Smooth muscle cell (in vitro differentiated cells): ENCODE measurements at regions not wholly inside any gene's neighbourhood (a gene's known extent, or its start where the extent isn't known, plus 50 kb on each side); places are given as distances from the start of the nearest gene placed in this dataset.

Experiments
- DNase-seq: peaks from one replicate; lab custom pipeline; 2025; ENCODE audit not compliant: unreplicated experiment; lab: John Stamatoyannopoulos, UW
- H2AFZ ChIP-seq: fragments of 200-600 bp; sonication (generic); 2 replicates; pipeline ENCODE4 v1.6.0; 2016; ENCODE audit warnings: antibody characterized with exemption, low read depth, mild to moderate bottlenecking
- H3F3A ChIP-seq: fragments of 200-600 bp; sonication (generic); 2 replicates; pipeline ENCODE4 v1.6.0; 2017; ENCODE audit warnings: antibody characterized with exemption, low read depth
- H3K27ac ChIP-seq: fragments of 200-600 bp; sonication (generic); 2 replicates; pipeline ENCODE4 v1.5.1; 2016; ENCODE audit warnings: low read depth, mild to moderate bottlenecking
- H3K27me3 ChIP-seq: fragments of 200-600 bp; sonication (generic); 2 replicates; pipeline ENCODE4 v1.6.1; 2016; ENCODE audit warnings: low read depth, mild to moderate bottlenecking
- H3K36me3 ChIP-seq: fragments of 200-600 bp; sonication (generic); 2 replicates; pipeline ENCODE4 v1.5.1; 2016; ENCODE audit warnings: low read depth
- H3K4me1 ChIP-seq: fragments of 200-600 bp; sonication (generic); 2 replicates; pipeline ENCODE4 v1.5.1; 2016; ENCODE audit warnings: low read depth
- H3K4me2 ChIP-seq: fragments of 200-600 bp; sonication (generic); 2 replicates; pipeline ENCODE4 v1.6.0; 2016; ENCODE audit warnings: mild to moderate bottlenecking
- H3K4me3 ChIP-seq: fragments of 200-600 bp; sonication (generic); 2 replicates; pipeline ENCODE4 v1.5.1; 2016; ENCODE audit warnings: mild to moderate bottlenecking
- H3K79me2 ChIP-seq: fragments of 200-600 bp; sonication (generic); 2 replicates; pipeline ENCODE4 v1.6.0; 2016; ENCODE audit warnings: low read depth, mild to moderate bottlenecking
- H3K9ac ChIP-seq: fragments of 200-600 bp; sonication (generic); 2 replicates; pipeline ENCODE4 v1.6.0; 2016; ENCODE audit warnings: low read depth
- H3K9me3 ChIP-seq: fragments of 200-600 bp; sonication (generic); replicated peaks from 2 replicates; pipeline ENCODE4 v1.5.1; 2016; ENCODE audit warnings: low read depth
- H4K20me1 ChIP-seq: fragments of 200-600 bp; sonication (generic); 2 replicates; pipeline ENCODE4 v1.6.0; 2016; ENCODE audit warnings: low read depth
- CTCF ChIP-seq: fragments of 200-600 bp; sonication (generic); IDR thresholded peaks from 2 replicates; pipeline ENCODE4 v1.5.1; 2017; ENCODE audit warnings: borderline replicate concordance, mild to moderate bottlenecking, antibody characterized with exemption; ENCODE audit not compliant: insufficient read depth, poor library complexity, severe bottlenecking
- WGBS: methylation state at CpG from one replicate; pipeline ENCODE4 v1.1.7; 2016; ENCODE audit warnings: low lambda C conversion rate; 5-methylcytosine and 5-hydroxymethylcytosine counted together

- 81% methylated on average over 3 of the region's 3 CpGs for WGBS
- no peaks in the 10 kb centered on the region for H3F3A ChIP-seq
- H2AFZ ChIP-seq = no peak overlapping the region
- H3K9ac ChIP-seq = no peak overlapping the region
- H3K4me2 ChIP-seq = no peak overlapping the region
- no peak overlapping the region for H3K4me3 ChIP-seq
- no peak for DNase-seq
- H4K20me1 ChIP-seq = no peaks in the 10 kb centered on the region
- H3K36me3 ChIP-seq = no peaks in the 10 kb centered on the region
- peaks cover 33% of the 10 kb centered on the region for H3K27me3 ChIP-seq
- no peaks in the 10 kb centered on the region for H3K9me3 ChIP-seq
- no peak for TF ChIP-seq CTCF
- no peaks in the 10 kb centered on the region for H3K79me2 ChIP-seq
- H3K4me1 ChIP-seq = no peaks in the 10 kb centered on the region
- no peak overlapping the region for H3K27ac ChIP-seq
These were observed 218.0 kb upstream of the OSR1 start for GRCh38 chr2:19576411-19576810.

GRCh38 chr2:19575641-19576040 lies 217.2 kb upstream of the OSR1 start:
- Histone ChIP-seq H3K4me2 (no peak overlapping the region), H3F3A (no peaks in the 10 kb centered on the region), H3K79me2 (no peaks in the 10 kb centered on the region), H3K27ac (no peak overlapping the region), H3K36me3 (no peaks in the 10 kb centered on the region), H2AFZ (no peak overlapping the region), H3K4me1 (no peaks in the 10 kb centered on the region), H3K9ac (no peak overlapping the region), H3K27me3 (peaks cover 33% of the 10 kb centered on the region), H4K20me1 (no peaks in the 10 kb centered on the region), H3K4me3 (no peak overlapping the region), H3K9me3 (no peaks in the 10 kb centered on the region)
- no peak for TF ChIP-seq CTCF
- no peak for DNase-seq

DNA sequence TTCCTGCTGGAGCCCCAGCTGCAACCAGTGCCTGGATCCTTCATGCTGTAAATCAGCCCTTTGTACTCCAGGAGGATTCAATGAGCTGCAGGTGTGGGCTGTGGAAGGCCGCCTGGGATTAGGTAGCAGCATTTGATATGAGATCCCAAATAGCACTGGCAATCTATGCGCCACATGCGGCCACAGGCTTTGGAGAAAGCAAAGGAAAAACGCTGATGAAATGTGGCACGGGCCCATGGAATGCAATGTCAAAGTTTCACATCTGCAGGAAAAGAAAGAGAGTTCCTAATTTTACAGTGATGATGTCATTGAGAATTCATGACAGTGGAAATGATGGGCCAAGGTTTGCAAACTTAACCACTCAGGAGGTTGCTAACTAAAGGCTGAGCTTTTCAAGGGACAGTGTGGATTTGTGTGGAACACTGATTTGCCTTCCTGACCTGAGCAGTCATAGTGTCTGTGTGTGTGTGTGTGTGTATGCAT lies 216.4 kb upstream of the OSR1 start:
- Histone ChIP-seq H3F3A (no peaks in the 10 kb centered on the region), H3K4me3 (no peak overlapping the region), H3K4me2 (no peak overlapping the region), H3K27me3 (peaks cover 33% of the 10 kb centered on the region), H4K20me1 (no peaks in the 10 kb centered on the region), H3K79me2 (no peaks in the 10 kb centered on the region), H3K9me3 (no peaks in the 10 kb centered on the region), H3K4me1 (no peaks in the 10 kb centered on the region), H3K36me3 (no peaks in the 10 kb centered on the region), H3K9ac (no peak overlapping the region), H2AFZ (no peak overlapping the region), H3K27ac (no peak overlapping the region)
- TF ChIP-seq CTCF = no peak
- no peak for DNase-seq
- WGBS = 59% methylated on average over 5 of the region's 5 CpGs

DNA sequence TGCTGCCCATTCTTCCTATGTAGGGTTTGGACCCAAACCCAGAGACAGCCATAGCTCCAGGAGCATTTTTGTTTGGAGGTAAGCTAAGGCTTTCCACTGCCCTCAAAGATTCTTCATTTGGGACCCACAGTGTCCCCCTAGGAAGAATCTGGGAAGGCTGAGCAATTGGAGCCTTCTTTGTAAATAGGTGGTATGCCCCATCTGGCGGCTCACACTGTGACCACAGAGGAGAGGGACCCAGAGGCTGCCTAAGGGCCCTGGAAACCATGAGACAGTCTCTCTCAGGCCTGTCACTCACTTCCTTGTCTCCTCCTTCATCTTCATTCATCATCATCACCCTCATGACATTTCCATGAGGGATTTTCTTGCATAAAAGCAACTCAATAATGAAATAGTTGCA lies 215.4 kb upstream of the OSR1 start:
- Histone ChIP-seq H3K4me3 (no peak overlapping the region), H2AFZ (no peak overlapping the region), H3K9ac (no peak overlapping the region), H3K4me1 (no peaks in the 10 kb centered on the region), H3K79me2 (no peaks in the 10 kb centered on the region), H3K27me3 (peaks cover 33% of the 10 kb centered on the region), H3K4me2 (no peak overlapping the region), H3K36me3 (no peaks in the 10 kb centered on the region), H3F3A (no peaks in the 10 kb centered on the region), H4K20me1 (no peaks in the 10 kb centered on the region), H3K27ac (no peak overlapping the region), H3K9me3 (no peaks in the 10 kb centered on the region)
- TF ChIP-seq CTCF = no peak
- no peak for DNase-seq
- WGBS = 88% methylated on average over 1 of the region's 1 CpG
